ENCODE measurements at regions not wholly inside any gene's neighbourhood (a gene's known extent, or its start where the extent isn't known, plus 50 kb on each side); places are given as distances from the start of the nearest gene placed in this dataset.

DNA sequence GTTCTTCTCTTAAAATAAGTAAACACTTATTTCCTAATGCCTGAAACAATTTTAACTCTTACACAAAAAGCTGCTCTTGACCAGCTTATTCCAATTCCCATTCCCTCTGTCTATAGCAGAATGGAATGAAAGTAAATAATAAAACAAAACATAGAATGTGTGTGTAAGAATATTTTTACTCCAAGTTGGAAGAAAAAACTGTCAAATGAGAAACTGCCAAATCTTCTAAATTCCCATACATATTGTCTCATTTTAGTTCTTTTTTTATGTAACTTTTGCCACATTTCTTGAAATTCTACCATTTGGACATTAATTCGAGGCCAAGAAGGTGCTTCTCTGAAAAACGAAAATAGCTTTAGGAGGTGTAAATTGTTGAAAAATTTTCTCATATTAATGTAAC, 477.1 kb downstream of the FAT4 start:
- TF ChIP-seq POLR2A (IDR thresholded peaks at IDR 0.05): no peak
- TF ChIP-seq, protein P1, sequence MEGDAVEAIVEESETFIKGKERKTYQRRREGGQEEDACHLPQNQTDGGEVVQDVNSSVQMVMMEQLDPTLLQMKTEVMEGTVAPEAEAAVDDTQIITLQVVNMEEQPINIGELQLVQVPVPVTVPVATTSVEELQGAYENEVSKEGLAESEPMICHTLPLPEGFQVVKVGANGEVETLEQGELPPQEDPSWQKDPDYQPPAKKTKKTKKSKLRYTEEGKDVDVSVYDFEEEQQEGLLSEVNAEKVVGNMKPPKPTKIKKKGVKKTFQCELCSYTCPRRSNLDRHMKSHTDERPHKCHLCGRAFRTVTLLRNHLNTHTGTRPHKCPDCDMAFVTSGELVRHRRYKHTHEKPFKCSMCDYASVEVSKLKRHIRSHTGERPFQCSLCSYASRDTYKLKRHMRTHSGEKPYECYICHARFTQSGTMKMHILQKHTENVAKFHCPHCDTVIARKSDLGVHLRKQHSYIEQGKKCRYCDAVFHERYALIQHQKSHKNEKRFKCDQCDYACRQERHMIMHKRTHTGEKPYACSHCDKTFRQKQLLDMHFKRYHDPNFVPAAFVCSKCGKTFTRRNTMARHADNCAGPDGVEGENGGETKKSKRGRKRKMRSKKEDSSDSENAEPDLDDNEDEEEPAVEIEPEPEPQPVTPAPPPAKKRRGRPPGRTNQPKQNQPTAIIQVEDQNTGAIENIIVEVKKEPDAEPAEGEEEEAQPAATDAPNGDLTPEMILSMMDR (IDR thresholded peaks at IDR 0.05): no peak
